Progenitor cell of endocrine pancreas (in vitro differentiated cells): ENCODE measurements at regions not wholly inside any gene's neighbourhood (a gene's known extent, or its start where the extent isn't known, plus 50 kb on each side); places are given as distances from the start of the nearest gene placed in this dataset.

Source experiments
- DNase-seq: peaks from one replicate; pipeline ENCODE4 v3.0.0; 2021; ENCODE audit warnings: low spot score; ENCODE audit not compliant: unreplicated experiment
- H3K27ac Mint-ChIP-seq: 2 replicates; pipeline ENCODE4 v1.8.0; 2021; ENCODE audit warnings: mild to moderate bottlenecking, moderate library complexity, mixed read lengths
- H3K27me3 Mint-ChIP-seq: 2 replicates; pipeline ENCODE4 v1.8.0; 2021; ENCODE audit warnings: mixed read lengths
- H3K36me3 Mint-ChIP-seq: 2 replicates; pipeline ENCODE4 v1.8.0; 2022; ENCODE audit warnings: mixed read lengths; ENCODE audit not compliant: insufficient read depth
- H3K4me1 Mint-ChIP-seq: 2 replicates; pipeline ENCODE4 v1.8.0; 2021; ENCODE audit warnings: low read depth, mixed read lengths
- H3K4me3 Mint-ChIP-seq: 2 replicates; pipeline ENCODE4 v1.8.0; 2021; ENCODE audit warnings: low read depth, mild to moderate bottlenecking, moderate library complexity, mixed read lengths
- H3K9me3 Mint-ChIP-seq: 2 replicates; pipeline ENCODE4 v1.8.0; 2021; ENCODE audit warnings: low read depth, mixed read lengths
- TF ChIP-seq, protein P1 (sequence below): fragments of 200-600 bp; sonication (generic); IDR thresholded peaks from one replicate; pipeline ENCODE4 v1.5.0; 2021; ENCODE audit warnings: antibody characterized with exemption, mild to moderate bottlenecking; ENCODE audit not compliant: unreplicated experiment

DNA sequence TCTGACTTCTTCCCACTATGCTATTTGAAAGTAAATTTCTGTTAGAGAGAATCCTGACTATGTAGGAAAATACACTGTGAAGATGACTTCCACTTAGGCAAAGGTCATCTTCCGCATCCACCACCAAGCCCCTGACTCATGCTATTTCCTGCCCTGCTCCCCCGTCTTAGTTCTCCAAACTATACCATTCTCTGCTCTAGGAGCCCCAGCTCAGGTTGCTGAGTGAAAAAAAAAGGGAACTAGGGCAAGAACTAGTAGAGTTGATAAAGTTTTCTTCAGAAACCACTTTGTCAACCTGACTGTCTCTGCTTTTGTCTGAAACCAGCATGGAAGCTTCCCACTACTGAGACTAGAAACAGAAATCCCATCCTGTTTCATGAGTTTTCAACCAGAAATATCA lies 96.9 kb downstream of the EVX1 start:
- DNase-seq, result no peak
- H3K9me3 Mint-ChIP-seq, result no peaks in the 10 kb centered on the region
- H3K36me3 Mint-ChIP-seq, result no peaks in the 10 kb centered on the region
- TF ChIP-seq, protein P1, sequence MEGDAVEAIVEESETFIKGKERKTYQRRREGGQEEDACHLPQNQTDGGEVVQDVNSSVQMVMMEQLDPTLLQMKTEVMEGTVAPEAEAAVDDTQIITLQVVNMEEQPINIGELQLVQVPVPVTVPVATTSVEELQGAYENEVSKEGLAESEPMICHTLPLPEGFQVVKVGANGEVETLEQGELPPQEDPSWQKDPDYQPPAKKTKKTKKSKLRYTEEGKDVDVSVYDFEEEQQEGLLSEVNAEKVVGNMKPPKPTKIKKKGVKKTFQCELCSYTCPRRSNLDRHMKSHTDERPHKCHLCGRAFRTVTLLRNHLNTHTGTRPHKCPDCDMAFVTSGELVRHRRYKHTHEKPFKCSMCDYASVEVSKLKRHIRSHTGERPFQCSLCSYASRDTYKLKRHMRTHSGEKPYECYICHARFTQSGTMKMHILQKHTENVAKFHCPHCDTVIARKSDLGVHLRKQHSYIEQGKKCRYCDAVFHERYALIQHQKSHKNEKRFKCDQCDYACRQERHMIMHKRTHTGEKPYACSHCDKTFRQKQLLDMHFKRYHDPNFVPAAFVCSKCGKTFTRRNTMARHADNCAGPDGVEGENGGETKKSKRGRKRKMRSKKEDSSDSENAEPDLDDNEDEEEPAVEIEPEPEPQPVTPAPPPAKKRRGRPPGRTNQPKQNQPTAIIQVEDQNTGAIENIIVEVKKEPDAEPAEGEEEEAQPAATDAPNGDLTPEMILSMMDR, result no peak
- no peak overlapping the region for H3K4me3 Mint-ChIP-seq
- no peaks in the 10 kb centered on the region for H3K27me3 Mint-ChIP-seq
- H3K27ac Mint-ChIP-seq, result no peak overlapping the region
- H3K4me1 Mint-ChIP-seq, result peaks cover 22% of the 10 kb centered on the region

DNA sequence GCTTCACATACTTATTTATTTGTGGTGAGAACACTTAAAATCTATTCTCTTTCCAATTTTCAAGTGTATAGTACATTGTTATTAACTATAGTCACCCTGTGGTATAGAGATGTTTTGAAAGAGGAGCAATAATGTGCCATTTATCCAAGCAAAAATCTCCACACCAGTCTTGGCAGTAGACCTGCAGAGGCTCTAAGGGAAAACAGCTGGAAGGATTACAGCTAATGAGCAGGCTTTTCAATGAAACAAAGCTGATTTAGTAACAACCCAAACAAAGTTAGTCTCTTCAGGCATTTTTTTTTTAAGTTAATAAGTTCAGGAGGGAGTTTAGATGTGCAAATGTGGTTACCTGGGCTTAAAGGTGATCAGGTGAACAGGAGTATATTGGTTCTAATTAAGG lies 101.9 kb downstream of the EVX1 start:
- Mint-ChIP-seq H3K27ac (no peak overlapping the region), H3K4me1 (peaks cover 50% of the 10 kb centered on the region), H3K36me3 (no peaks in the 10 kb centered on the region), H3K9me3 (no peaks in the 10 kb centered on the region), H3K4me3 (no peak overlapping the region), H3K27me3 (no peaks in the 10 kb centered on the region)
- TF ChIP-seq, protein P1, result no peak
- DNase-seq, result no peak

DNA sequence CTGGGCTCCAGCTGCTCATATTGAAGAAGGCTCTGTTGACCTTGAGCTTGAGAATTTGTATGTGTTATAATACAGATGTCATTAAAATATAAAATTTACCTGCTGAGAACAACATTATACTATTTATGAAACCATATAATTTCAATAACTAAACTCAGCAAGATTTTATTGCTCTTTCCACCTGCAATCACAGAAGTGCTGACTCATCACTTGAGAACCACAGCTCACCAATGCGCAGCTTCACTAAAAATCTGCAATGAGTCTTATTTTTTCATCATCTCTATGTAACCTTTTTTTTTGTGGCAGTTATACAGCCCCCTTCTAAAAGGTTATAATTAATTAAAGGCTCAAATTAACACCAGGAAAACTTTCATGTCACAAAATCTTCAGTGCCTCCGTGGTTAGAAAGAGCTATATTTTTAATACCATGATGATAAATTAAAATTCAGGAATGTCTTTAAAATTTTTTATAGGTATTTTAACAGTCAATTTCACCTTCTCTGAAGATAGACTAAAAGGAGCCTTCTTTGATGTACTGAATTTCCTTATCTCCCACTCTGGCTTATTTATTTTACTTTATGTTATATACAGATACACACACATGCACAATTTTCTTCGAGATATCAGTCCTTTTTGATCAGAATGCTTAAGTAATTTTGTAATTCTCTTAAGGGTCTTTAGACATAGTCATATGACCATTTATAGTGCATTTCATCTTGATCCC lies 102.7 kb downstream of the EVX1 start:
- Mint-ChIP-seq H3K4me1 (peaks cover 48% of the 10 kb centered on the region), H3K27ac (no peak overlapping the region), H3K36me3 (no peaks in the 10 kb centered on the region)

DNA sequence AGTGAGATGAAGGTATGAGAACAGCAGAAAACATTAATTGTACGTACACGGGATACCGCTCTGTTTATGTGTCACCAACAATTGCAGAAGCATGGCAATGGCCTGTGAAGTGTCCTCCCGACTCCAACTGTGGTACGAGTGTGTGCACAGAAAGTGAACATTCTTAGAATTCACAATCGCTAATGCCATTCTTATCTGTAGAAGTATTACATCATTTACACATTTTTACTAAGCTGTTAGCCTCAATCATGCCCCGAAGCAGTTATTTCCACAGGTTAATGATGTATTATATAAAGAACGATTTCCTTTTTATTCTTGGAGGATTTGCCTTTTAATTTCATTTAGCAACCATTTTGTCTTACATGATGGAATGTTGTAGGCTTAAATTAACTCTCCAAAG lies 103.4 kb downstream of the EVX1 start:
- Mint-ChIP-seq H3K27ac (peak overlapping the region; percentile 94), H3K4me1 (peaks cover 47% of the 10 kb centered on the region), H3K4me3 (no peak overlapping the region), H3K9me3 (no peaks in the 10 kb centered on the region), H3K36me3 (no peaks in the 10 kb centered on the region), H3K27me3 (no peaks in the 10 kb centered on the region)
- TF ChIP-seq, protein P1, result no peak
- DNase-seq, result no peak

More for the DNA sequence above, 102.7 kb downstream of the EVX1 start:
- TF ChIP-seq, protein P1, result no peak
- Mint-ChIP-seq H3K27me3 (no peaks in the 10 kb centered on the region), H3K9me3 (no peaks in the 10 kb centered on the region), H3K4me3 (no peak overlapping the region)
- no peak for DNase-seq

DNA sequence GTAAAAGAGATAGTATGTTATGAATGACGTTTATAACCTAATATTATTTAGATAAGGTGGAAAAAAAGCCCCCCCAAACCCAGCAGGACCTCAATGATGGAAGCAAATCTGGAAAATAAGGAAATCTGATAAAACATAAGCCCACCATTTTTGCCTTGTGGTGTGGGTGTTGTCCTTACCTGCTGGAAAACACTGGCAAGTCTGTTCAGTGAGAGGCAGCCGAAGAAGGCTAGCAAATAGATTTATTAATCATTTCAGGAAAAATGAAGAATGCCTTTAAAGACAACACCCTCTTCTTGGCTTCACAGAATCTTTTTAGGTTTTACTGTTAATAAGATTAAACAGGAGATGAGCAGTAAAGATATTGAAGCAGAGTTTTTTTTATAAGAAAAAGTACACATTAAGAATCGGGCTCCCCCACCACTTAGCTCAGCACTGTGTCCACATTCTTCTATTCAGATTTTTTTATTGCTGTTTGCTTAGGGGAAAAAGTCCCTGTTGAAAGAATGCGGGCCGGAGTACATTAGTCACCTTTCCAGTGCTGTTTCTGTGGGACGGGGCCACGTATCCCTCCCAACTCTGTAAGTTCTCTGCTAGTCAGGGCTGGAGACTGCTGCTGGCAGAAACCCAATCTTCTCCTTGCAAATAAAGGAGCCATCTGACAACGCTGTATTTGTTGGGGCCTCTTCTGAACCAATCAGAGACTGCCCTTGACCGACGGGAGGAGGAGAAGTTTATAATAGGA lies 104.1 kb downstream of the EVX1 start:
- Mint-ChIP-seq H3K27me3 (no peaks in the 10 kb centered on the region), H3K27ac (peak overlapping the region; percentile 94), H3K36me3 (no peaks in the 10 kb centered on the region), H3K4me3 (no peak overlapping the region), H3K9me3 (no peaks in the 10 kb centered on the region), H3K4me1 (peaks cover 43% of the 10 kb centered on the region)
- TF ChIP-seq, protein P1, result no peak
- peak; percentile 21 for DNase-seq
